ACC112 (cell line): ENCODE measurements at regions not wholly inside any gene's neighbourhood (a gene's known extent, or its start where the extent isn't known, plus 50 kb on each side); places are given as distances from the start of the nearest gene placed in this dataset.

Experiments used
- H2AFZ ChIP-seq: fragments of 200-600 bp; sonication (generic); one replicate; pipeline ENCODE4 v1.6.0; 2017; ENCODE audit warnings: antibody characterized with exemption, low read length; ENCODE audit not compliant: unreplicated experiment
- H3K27ac ChIP-seq: fragments of 200-600 bp; sonication (generic); 2 replicates; pipeline ENCODE4 v1.5.1; 2014; ENCODE audit warnings: low read depth, mild to moderate bottlenecking, antibody characterized with exemption, low read length, moderate library complexity
- H3K27me3 ChIP-seq: fragments of 200-600 bp; sonication (generic); 2 replicates; pipeline ENCODE4 v1.6.1; 2014; ENCODE audit warnings: mild to moderate bottlenecking, antibody characterized with exemption, low read length, moderate library complexity, mixed read lengths; ENCODE audit not compliant: insufficient read depth
- H3K36me3 ChIP-seq: fragments of 200-600 bp; sonication (generic); 2 replicates; pipeline ENCODE4 v1.6.1; 2016; ENCODE audit warnings: mild to moderate bottlenecking, antibody characterized with exemption, low read length, moderate library complexity, mixed read lengths; ENCODE audit not compliant: insufficient read depth
- H3K4me1 ChIP-seq: fragments of 200-600 bp; sonication (generic); one replicate; pipeline ENCODE4 v1.6.1; 2016; ENCODE audit warnings: low read length, mixed read lengths; ENCODE audit not compliant: insufficient read depth, unreplicated experiment, control insufficient read depth
- H3K4me3 ChIP-seq: fragments of 200-600 bp; sonication (generic); 2 replicates; pipeline ENCODE4 v1.5.1; 2014; ENCODE audit warnings: mild to moderate bottlenecking, low read depth, low read length
- H3K79me2 ChIP-seq: fragments of 200-600 bp; sonication (generic); one replicate; pipeline ENCODE4 v1.6.0; 2016; ENCODE audit warnings: low read length; ENCODE audit not compliant: control insufficient read depth, unreplicated experiment, insufficient read depth

- H3K27me3 ChIP-seq = no peaks in the 10 kb centered on the region
- H3K27ac ChIP-seq = no peak overlapping the region
- no peaks in the 10 kb centered on the region for H3K4me1 ChIP-seq
- H3K4me3 ChIP-seq = no peak overlapping the region
- no peaks in the 10 kb centered on the region for H3K79me2 ChIP-seq
- no peaks in the 10 kb centered on the region for H3K36me3 ChIP-seq
- H2AFZ ChIP-seq = no peak overlapping the region
These were observed 543.0 kb upstream of the RGS18 start for GRCh38 chr1:191615101-191615821.

GRCh38 chr1:191618181-191618580, 540.1 kb upstream of the RGS18 start:
- no peaks in the 10 kb centered on the region for H3K79me2 ChIP-seq
- no peak overlapping the region for H3K27ac ChIP-seq
- no peak overlapping the region for H2AFZ ChIP-seq
- H3K4me3 ChIP-seq = no peak overlapping the region
- H3K4me1 ChIP-seq = no peaks in the 10 kb centered on the region
- no peaks in the 10 kb centered on the region for H3K27me3 ChIP-seq
- no peaks in the 10 kb centered on the region for H3K36me3 ChIP-seq

- Histone ChIP-seq H3K36me3 (no peaks in the 10 kb centered on the region), H2AFZ (no peak overlapping the region), H3K4me1 (no peaks in the 10 kb centered on the region), H3K4me3 (no peak overlapping the region), H3K27me3 (no peaks in the 10 kb centered on the region), H3K79me2 (no peaks in the 10 kb centered on the region), H3K27ac (no peak overlapping the region)
These were observed 537.4 kb upstream of the RGS18 start for GRCh38 chr1:191620883-191621282.

- Histone ChIP-seq H3K36me3 (no peaks in the 10 kb centered on the region), H3K4me3 (no peak overlapping the region), H3K79me2 (no peaks in the 10 kb centered on the region), H3K27ac (no peak overlapping the region), H3K4me1 (no peaks in the 10 kb centered on the region), H2AFZ (no peak overlapping the region), H3K27me3 (no peaks in the 10 kb centered on the region)
These were observed 534.2 kb upstream of the RGS18 start for GRCh38 chr1:191624044-191624443.

GRCh38 chr1:191629836-191630235, 528.4 kb upstream of the RGS18 start:
- Histone ChIP-seq H3K4me3 (no peak overlapping the region), H3K27ac (no peak overlapping the region), H2AFZ (no peak overlapping the region), H3K27me3 (no peaks in the 10 kb centered on the region), H3K4me1 (no peaks in the 10 kb centered on the region), H3K36me3 (no peaks in the 10 kb centered on the region), H3K79me2 (no peaks in the 10 kb centered on the region)

GRCh38 chr1:191634801-191635508, 523.3 kb upstream of the RGS18 start:
- Histone ChIP-seq H2AFZ (no peak overlapping the region), H3K27ac (no peak overlapping the region), H3K79me2 (no peaks in the 10 kb centered on the region), H3K4me1 (no peaks in the 10 kb centered on the region), H3K4me3 (no peak overlapping the region), H3K27me3 (no peaks in the 10 kb centered on the region), H3K36me3 (no peaks in the 10 kb centered on the region)

- H3K36me3 ChIP-seq = no peaks in the 10 kb centered on the region
- H2AFZ ChIP-seq = no peak overlapping the region
- no peak overlapping the region for H3K27ac ChIP-seq
- no peak overlapping the region for H3K4me3 ChIP-seq
- no peaks in the 10 kb centered on the region for H3K79me2 ChIP-seq
- H3K27me3 ChIP-seq = no peaks in the 10 kb centered on the region
- peaks cover 2% of the 10 kb centered on the region for H3K4me1 ChIP-seq
These were observed 521.9 kb upstream of the RGS18 start for GRCh38 chr1:191636345-191636744.

- Histone ChIP-seq H3K4me3 (peak overlapping the region; percentile 42; the same call in 1 of the 2 replicates), H2AFZ (peak overlapping the region; percentile 77), H3K4me1 (peaks cover 2% of the 10 kb centered on the region), H3K27me3 (no peaks in the 10 kb centered on the region), H3K79me2 (no peaks in the 10 kb centered on the region), H3K36me3 (no peaks in the 10 kb centered on the region), H3K27ac (peak overlapping the region; percentile 49)
These were observed 516.6 kb upstream of the RGS18 start for GRCh38 chr1:191641420-191642260.

GRCh38 chr1:191643060-191643459, 515.2 kb upstream of the RGS18 start:
- peaks cover 2% of the 10 kb centered on the region for H3K4me1 ChIP-seq
- no peak overlapping the region for H3K27ac ChIP-seq
- no peak overlapping the region for H2AFZ ChIP-seq
- no peaks in the 10 kb centered on the region for H3K27me3 ChIP-seq
- H3K36me3 ChIP-seq = no peaks in the 10 kb centered on the region
- no peak overlapping the region for H3K4me3 ChIP-seq
- no peaks in the 10 kb centered on the region for H3K79me2 ChIP-seq

GRCh38 chr1:191648939-191649338, 509.3 kb upstream of the RGS18 start:
- Histone ChIP-seq H3K36me3 (no peaks in the 10 kb centered on the region), H3K4me1 (no peaks in the 10 kb centered on the region), H3K27ac (no peak overlapping the region), H3K4me3 (no peak overlapping the region), H3K79me2 (no peaks in the 10 kb centered on the region), H3K27me3 (no peaks in the 10 kb centered on the region), H2AFZ (no peak overlapping the region)
